Cardiac muscle cell (in vitro differentiated cells and primary cell): ENCODE measurements at regions not wholly inside any gene's neighbourhood (a gene's known extent, or its start where the extent isn't known, plus 50 kb on each side); places are given as distances from the start of the nearest gene placed in this dataset.

Experiments
- DNase-seq, 2 donors: peaks; one replicate each; pipeline versions ENCODE4 v3.0.0 to v3.0.0-alpha.2; 2010 to 2017; ENCODE audit warnings: low read depth in 1 of 2, low spot score in 1 of 2
- H3K27ac ChIP-seq: fragments of 200-600 bp; sonication (generic); 2 replicates; pipeline ENCODE4 v1.5.1; 2016
- H3K27me3 ChIP-seq: fragments of 200-600 bp; sonication (generic); 2 replicates; pipeline ENCODE4 v1.6.0; 2016; ENCODE audit warnings: control low read depth
- H3K36me3 ChIP-seq: fragments of 200-600 bp; sonication (generic); 2 replicates; pipeline ENCODE4 v1.5.1; 2016; ENCODE audit warnings: control low read depth
- H3K4me1 ChIP-seq: fragments of 200-600 bp; sonication (generic); 2 replicates; pipeline ENCODE4 v1.8.1; 2017; ENCODE audit warnings: low read depth, mild to moderate bottlenecking, mixed run types
- H3K4me3 ChIP-seq: fragments of 200-600 bp; sonication (generic); 2 replicates; pipeline ENCODE4 v1.5.1; 2016; ENCODE audit warnings: mild to moderate bottlenecking
- H3K9me3 ChIP-seq: fragments of 200-600 bp; sonication (generic); 2 replicates; pipeline ENCODE4 v1.5.1; 2017; ENCODE audit warnings: low read depth, mild to moderate bottlenecking, control low read depth
- CTCF ChIP-seq: IDR thresholded peaks from 2 replicates; pipeline ENCODE4 v1.5.1; 2012; ENCODE audit warnings: low read depth, mild to moderate bottlenecking, low read length

- no peaks in the 10 kb centered on the region for H3K4me1 ChIP-seq
- no peak for DNase-seq
- no peak overlapping the region for H3K27ac ChIP-seq
- no peaks in the 10 kb centered on the region for H3K36me3 ChIP-seq
- H3K4me3 ChIP-seq: no peak overlapping the region
- TF ChIP-seq CTCF: no peak
- H3K27me3 ChIP-seq: no peaks in the 10 kb centered on the region
- H3K9me3 ChIP-seq: no peaks in the 10 kb centered on the region
Observed at GRCh38 chr14:54109521-54110120, 153.0 kb upstream of the BMP4 start.

- no peaks in the 10 kb centered on the region for H3K9me3 ChIP-seq
- no peak overlapping the region for H3K27ac ChIP-seq
Observed at GRCh38 chr14:54114941-54115340, 158.3 kb upstream of the BMP4 start.

GRCh38 chr14:54116198-54116885 is 159.7 kb upstream of the BMP4 start:
- H3K27ac ChIP-seq: no peak overlapping the region
- H3K4me1 ChIP-seq: no peaks in the 10 kb centered on the region
- DNase-seq: no peak
- H3K36me3 ChIP-seq: no peaks in the 10 kb centered on the region
- H3K9me3 ChIP-seq: no peaks in the 10 kb centered on the region
- no peaks in the 10 kb centered on the region for H3K27me3 ChIP-seq
- H3K4me3 ChIP-seq: no peak overlapping the region
- no peak for TF ChIP-seq CTCF

More at GRCh38 chr14:54114941-54115340, 158.3 kb upstream of the BMP4 start:
- no peak overlapping the region for H3K4me3 ChIP-seq
- H3K36me3 ChIP-seq: no peaks in the 10 kb centered on the region
- TF ChIP-seq CTCF: no peak
- no peak for DNase-seq
- no peaks in the 10 kb centered on the region for H3K4me1 ChIP-seq
- no peaks in the 10 kb centered on the region for H3K27me3 ChIP-seq

GRCh38 chr14:54116972-54117371 is 160.3 kb upstream of the BMP4 start:
- Histone ChIP-seq H3K27me3 (no peaks in the 10 kb centered on the region), H3K27ac (no peak overlapping the region), H3K4me1 (no peaks in the 10 kb centered on the region), H3K9me3 (no peaks in the 10 kb centered on the region), H3K36me3 (no peaks in the 10 kb centered on the region), H3K4me3 (no peak overlapping the region)
- no peak for TF ChIP-seq CTCF
- DNase-seq: peak in 1 of 2 donors; percentile 24

GRCh38 chr14:54117396-54117795 is 160.8 kb upstream of the BMP4 start:
- TF ChIP-seq CTCF: no peak
- no peak overlapping the region for H3K27ac ChIP-seq
- H3K4me1 ChIP-seq: no peaks in the 10 kb centered on the region
- H3K4me3 ChIP-seq: no peak overlapping the region
- H3K9me3 ChIP-seq: no peaks in the 10 kb centered on the region
- no peaks in the 10 kb centered on the region for H3K36me3 ChIP-seq
- no peaks in the 10 kb centered on the region for H3K27me3 ChIP-seq
- DNase-seq: no peak
